WERI-Rb-1 (cell line): ENCODE measurements at regions not wholly inside any gene's neighbourhood (a gene's known extent, or its start where the extent isn't known, plus 50 kb on each side); places are given as distances from the start of the nearest gene placed in this dataset.
"Not testable (repeated sequence)": the region's sequence is repeated elsewhere in the genome, so short reads cannot be mapped to it uniquely, and the experiment has no call there.

Experiments
- DNase-seq: peaks from one replicate; pipeline ENCODE4 v3.0.0-alpha.2; 2020
- H3K27ac ChIP-seq: fragments of 250-450 bp; sonication (Bioruptor Pico); 2 replicates; pipeline ENCODE4 v1.5.1; 2020; ENCODE audit warnings: mild to moderate bottlenecking, moderate library complexity
- H3K27me3 ChIP-seq: fragments of 250-450 bp; sonication (Bioruptor Pico); 2 replicates; pipeline ENCODE4 v1.5.1; 2021; ENCODE audit warnings: mild to moderate bottlenecking, low read depth, moderate library complexity; ENCODE audit not compliant: insufficient read depth, severe bottlenecking
- H3K36me3 ChIP-seq: fragments of 250-450 bp; sonication (Bioruptor Pico); 2 replicates; pipeline ENCODE4 v1.5.1; 2020; ENCODE audit warnings: mild to moderate bottlenecking, moderate library complexity
- H3K4me3 ChIP-seq: 2 replicates; pipeline ENCODE4 v1.5.1; 2011; ENCODE audit warnings: low read depth, mild to moderate bottlenecking, control low read depth, low read length
- H3K9me3 ChIP-seq: fragments of 250-450 bp; sonication (Bioruptor Pico); 2 replicates; pipeline ENCODE4 v1.5.1; 2021; ENCODE audit warnings: mild to moderate bottlenecking, moderate library complexity; ENCODE audit not compliant: severe bottlenecking
- CTCF ChIP-seq: IDR thresholded peaks from 2 replicates; pipeline ENCODE4 v1.5.1; 2011; ENCODE audit warnings: low read depth, mild to moderate bottlenecking, control low read depth, inconsistent platforms, low read length

- H3K4me3 ChIP-seq: no peak overlapping the region
- H3K27ac ChIP-seq: no peak overlapping the region
- no peaks in the 10 kb centered on the region for H3K27me3 ChIP-seq
- no peak for DNase-seq
- peaks cover 16% of the 10 kb centered on the region for H3K9me3 ChIP-seq
- TF ChIP-seq CTCF: no peak
- no peaks in the 10 kb centered on the region for H3K36me3 ChIP-seq
These were observed 2604.8 kb upstream of the TPTE start for GRCh38 chr21:7916329-7917303.

- H3K27ac ChIP-seq: no peak overlapping the region
- no peak overlapping the region for H3K4me3 ChIP-seq
- no peak for TF ChIP-seq CTCF
- DNase-seq: no peak
- H3K9me3 ChIP-seq: peaks cover 27% of the 10 kb centered on the region
- no peaks in the 10 kb centered on the region for H3K27me3 ChIP-seq
- no peaks in the 10 kb centered on the region for H3K36me3 ChIP-seq
These were observed 2603.7 kb upstream of the TPTE start for GRCh38 chr21:7917729-7918128.

- not testable (repeated sequence) for H3K27me3 ChIP-seq, DNase-seq, H3K27ac ChIP-seq, H3K4me3 ChIP-seq, H3K36me3 ChIP-seq
- H3K9me3 ChIP-seq: peaks cover 83% of the 10 kb centered on the region
These were observed 2595.3 kb upstream of the TPTE start for GRCh38 chr21:7925918-7926582.

GRCh38 chr21:7928528-7928927 is 2592.9 kb upstream of the TPTE start:
- H3K27ac ChIP-seq, H3K36me3 ChIP-seq, DNase-seq, H3K27me3 ChIP-seq, H3K4me3 ChIP-seq: not testable (repeated sequence)
- H3K9me3 ChIP-seq: peaks cover 89% of the 10 kb centered on the region

- not testable (repeated sequence) for H3K4me3 ChIP-seq, H3K36me3 ChIP-seq, DNase-seq, H3K27ac ChIP-seq, H3K27me3 ChIP-seq
- peaks cover 92% of the 10 kb centered on the region for H3K9me3 ChIP-seq
These were observed 2591.8 kb upstream of the TPTE start for GRCh38 chr21:7929586-7929985.

- H3K27me3 ChIP-seq, H3K36me3 ChIP-seq, DNase-seq, H3K27ac ChIP-seq, H3K4me3 ChIP-seq: not testable (repeated sequence)
- peaks cover 91% of the 10 kb centered on the region for H3K9me3 ChIP-seq
These were observed 2590.9 kb upstream of the TPTE start for GRCh38 chr21:7930445-7930844.

GRCh38 chr21:7932113-7932512 is 2589.3 kb upstream of the TPTE start:
- peaks cover 85% of the 10 kb centered on the region for H3K9me3 ChIP-seq

GRCh38 chr21:7932834-7933233 is 2588.5 kb upstream of the TPTE start:
- not testable (repeated sequence) for DNase-seq, H3K27ac ChIP-seq, H3K27me3 ChIP-seq, H3K36me3 ChIP-seq, H3K4me3 ChIP-seq
- H3K9me3 ChIP-seq: peaks cover 85% of the 10 kb centered on the region

More at GRCh38 chr21:7932113-7932512, 2589.3 kb upstream of the TPTE start:
- not testable (repeated sequence) for H3K27ac ChIP-seq, H3K27me3 ChIP-seq, DNase-seq, H3K36me3 ChIP-seq, H3K4me3 ChIP-seq
